Kasumi-1 (cell line): ENCODE measurements at regions not wholly inside any gene's neighbourhood (a gene's known extent, or its start where the extent isn't known, plus 50 kb on each side); places are given as distances from the start of the nearest gene placed in this dataset.
A peak's percentile ranks its signal among the peaks of the same experiment; 100 is the strongest.

Source experiments
- DNase-seq, 2 experiments: peaks; one replicate each; lab custom pipeline; 2025; lab: John Stamatoyannopoulos, UW

DNA sequence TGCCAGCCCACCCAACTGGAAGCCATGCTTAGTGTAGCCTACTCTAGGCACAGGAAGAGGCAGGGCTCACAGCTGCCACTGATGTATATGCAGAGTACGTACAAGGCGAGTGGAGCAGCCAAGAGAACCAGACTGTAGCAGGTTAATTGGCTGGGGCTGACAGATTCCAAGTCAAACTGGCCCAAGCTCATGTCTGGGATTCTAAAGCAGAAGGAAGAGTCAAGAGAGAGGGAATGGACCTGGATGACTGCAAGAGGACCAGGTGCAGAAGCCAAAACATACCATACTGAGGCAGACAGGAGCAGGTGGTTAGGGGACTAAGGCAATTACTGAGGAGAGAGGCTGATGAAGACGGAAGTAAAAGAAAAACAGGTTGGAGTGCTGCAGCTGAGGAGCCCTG lies 51.3 kb upstream of the LRRN2 start:
- DNase-seq: no peak

DNA sequence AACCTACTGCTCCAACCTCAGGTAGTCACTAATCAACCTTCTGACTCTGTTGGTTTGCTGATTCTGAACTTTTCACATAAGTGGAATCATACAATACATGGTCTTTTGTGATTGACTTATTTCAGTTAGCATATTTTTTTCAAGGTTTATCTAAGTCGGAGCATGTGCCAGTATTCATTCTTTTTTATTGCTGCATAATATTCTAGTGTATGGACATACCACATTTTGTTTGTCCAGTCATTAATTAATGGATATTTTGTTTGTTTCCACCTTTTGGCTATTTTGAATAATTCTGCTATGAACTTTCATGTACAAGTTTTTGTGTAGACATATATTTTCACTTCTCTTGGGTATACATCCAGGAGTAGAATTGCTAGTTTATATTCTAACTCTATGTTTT lies 53.0 kb upstream of the LRRN2 start:
- no peak for DNase-seq

DNA sequence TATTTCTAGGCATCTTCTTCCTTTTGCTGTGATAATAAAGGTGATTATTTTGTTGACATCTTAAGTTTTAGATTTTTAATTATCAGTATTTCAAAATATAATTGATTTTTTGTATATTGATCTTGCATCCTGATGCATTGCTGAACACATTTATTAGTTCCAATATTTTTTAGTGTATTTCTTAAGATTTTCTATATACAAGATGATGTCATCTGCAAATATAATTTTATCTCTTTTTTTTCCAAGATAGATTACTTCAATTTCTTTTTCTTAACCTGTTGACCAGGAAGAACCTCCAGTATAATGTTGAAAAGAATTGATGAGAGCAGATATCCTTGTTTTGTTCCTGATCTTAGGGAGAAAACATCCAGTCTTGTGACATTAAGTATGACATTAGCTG lies 54.8 kb upstream of the LRRN2 start:
- DNase-seq: no peak

DNA sequence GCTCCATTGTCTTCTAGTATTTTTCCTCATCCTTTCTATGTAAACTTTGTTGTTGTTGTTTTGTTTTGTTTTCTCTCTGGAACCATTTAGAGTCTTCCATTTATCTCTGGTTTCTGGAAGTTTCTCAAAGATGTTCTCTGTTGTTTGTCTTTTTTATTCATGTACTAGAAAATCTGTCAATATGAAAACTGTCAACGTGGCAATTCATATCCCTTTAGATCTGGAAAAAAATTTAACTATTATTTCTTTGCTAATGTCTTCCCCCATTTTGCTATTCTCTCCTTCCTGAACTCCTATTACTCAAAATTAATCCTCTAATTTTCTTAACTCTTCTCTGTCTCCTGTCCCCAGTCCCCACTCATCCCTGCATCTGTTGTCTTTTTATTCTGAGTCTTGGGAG lies 55.9 kb upstream of the LRRN2 start:
- DNase-seq: no peak

DNA sequence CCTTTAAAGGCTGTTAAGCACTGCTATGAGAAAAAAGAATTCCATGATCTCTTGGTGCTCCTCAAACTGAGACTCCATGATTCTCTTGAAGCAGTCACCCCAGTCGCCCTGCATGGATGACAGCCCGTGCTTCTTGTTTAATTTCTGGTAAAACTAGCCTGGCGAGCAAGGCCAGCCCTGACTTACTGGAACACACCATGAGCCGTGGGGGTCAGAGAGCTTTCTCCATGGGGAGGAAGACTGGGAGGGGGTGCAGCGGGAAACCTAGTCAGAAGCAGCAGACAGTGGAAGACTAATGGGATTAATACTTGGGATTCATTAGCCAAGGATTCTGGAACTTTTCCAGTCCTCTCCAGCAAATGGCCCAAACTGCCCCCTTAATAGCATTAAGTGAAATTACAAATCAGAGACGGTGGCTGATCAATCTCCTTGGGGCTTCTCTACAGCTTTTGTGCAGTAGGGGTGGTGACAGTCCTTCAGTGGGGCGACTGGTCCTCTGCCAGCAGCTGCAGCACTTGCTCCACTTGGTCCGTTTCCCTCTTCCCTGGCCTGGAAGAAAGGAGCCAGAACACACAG lies 57.2 kb upstream of the LRRN2 start:
- DNase-seq: no peak

DNA sequence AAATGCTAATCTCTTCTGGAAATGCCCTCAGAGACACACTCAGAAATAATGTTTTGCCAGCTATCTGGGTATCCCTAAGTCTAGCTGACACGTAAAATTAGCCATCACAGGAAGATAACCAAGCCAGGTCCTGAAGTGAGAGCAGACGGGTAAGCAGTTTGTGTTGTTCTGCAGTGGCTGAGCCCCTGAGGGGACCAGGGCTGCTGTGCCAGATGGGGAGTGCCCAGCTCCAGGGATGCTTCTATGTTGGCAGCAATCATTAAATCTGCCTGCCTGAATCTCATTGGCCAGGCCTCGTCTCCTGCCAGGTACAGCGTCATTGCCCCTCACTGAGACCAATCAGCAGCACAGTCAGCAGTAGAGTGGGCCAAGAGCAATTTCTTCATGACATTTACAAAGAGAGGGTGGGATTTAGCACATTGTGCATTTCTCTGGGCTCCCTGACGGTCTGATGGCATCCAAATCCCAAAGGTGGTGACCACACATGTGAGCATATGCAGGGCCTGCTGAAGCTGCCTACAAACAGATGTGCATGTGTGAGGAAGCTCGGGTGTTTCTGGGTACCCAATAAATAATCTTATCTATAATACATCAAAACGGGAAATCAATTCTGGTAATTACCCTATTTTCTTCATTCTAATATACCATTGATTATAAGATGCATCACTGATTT lies 58.7 kb upstream of the LRRN2 start:
- no peak for DNase-seq

DNA sequence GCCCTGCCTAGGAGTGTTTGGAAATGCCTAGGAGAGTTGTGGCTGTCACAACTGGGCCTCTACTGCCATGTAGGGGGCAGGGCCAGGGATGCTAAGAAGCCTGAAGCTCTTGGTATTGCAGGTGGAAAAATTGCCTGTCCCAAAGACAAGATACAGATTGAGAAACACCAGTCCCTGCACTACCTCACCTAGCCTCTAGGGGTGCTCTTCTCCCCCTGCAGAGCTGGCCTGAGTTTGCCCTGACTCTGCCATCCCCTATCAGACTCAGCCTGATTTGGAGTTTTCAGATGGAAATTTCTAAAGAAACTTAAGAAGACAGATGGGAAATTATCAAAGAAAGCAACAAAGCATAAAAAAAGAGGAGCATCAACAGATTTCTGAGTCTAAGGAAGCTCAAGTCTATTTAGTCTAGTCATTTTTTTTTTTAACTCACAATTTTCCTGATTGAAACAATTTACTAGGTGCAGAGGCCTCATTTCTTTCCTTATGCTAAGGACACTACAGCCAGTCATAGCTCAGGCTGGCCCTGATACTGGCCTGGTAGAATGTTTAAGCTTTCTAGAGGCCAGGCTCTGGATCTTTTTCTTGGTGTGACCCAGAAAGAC lies 61.4 kb upstream of the LRRN2 start:
- peak; percentile 56 to 58 for DNase-seq

DNA sequence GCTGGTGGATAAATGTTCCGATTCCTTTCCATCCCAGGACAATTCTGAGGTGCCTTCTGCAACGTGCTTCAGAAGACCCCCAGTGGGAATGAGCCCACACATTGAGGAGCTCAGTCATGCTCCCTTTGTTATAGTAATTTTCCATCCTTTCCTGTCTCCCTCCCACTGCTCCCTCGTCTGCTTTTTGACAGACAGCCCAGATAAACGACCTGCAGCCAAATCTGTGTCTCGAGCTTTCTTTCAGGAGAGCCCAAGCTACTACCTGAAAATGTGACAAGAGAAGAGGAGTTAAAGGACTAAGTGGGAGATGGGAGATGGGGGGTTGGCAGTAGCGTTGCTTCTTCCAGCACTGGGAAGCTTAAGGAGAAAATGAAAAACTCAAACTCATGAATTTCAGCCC lies 65.9 kb upstream of the LRRN2 start:
- no peak for DNase-seq

DNA sequence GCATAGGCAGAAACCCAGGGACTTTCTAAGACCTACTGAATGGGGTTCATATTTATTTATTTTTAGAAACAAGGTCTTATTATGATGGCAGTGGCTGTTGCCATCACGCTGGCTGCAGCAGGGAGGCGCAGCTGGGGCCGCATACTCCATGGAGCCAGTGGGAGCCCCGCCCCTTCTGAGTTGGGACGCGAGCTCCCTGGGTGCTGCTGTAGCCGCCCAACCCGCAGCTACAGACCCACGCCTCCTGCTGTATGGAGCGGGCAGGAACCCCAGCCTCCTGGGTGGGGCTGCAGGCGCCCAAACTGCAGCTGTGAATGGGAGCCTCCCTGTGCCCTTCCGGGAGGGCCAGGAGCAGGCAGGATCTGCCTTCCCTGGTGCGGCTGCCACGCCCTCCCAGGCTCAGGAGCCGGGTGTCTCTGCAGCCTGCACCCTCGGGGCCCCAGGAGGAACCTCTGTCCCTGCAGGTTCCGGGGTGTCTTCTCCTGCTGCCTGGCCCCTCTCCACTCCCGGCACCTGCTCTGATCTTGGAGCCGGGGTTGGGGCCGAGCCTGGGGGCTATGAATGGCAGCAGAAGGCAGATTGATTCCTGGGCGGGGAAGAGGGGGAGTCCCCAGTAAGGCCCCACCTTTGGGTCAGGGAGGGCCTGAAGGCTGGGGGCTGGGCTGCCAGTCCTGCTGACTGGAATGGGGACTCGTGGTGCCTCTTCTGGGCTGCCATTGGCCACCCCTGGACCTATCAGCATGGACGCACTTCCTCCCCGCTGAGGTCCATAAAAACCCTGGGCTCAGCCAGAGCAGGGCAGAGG lies 66.5 kb upstream of the LRRN2 start:
- no peak for DNase-seq

DNA sequence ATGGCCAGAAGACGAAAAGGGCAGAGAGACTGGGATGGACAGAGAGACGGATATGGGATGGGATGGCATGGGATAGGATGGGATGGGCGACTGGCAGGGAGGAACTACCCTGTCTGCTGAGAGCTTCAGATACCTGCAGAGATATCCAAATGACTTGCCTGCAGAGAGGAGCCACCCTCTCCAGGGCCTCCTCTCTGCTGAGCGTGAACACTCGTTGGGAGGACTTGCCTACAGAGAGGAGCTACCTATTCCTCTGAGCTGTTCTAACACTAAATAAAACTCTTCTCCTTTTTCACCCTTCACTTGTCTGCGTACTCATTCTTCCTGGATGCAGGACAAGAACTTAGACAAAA lies 67.1 kb upstream of the LRRN2 start:
- no peak for DNase-seq

DNA sequence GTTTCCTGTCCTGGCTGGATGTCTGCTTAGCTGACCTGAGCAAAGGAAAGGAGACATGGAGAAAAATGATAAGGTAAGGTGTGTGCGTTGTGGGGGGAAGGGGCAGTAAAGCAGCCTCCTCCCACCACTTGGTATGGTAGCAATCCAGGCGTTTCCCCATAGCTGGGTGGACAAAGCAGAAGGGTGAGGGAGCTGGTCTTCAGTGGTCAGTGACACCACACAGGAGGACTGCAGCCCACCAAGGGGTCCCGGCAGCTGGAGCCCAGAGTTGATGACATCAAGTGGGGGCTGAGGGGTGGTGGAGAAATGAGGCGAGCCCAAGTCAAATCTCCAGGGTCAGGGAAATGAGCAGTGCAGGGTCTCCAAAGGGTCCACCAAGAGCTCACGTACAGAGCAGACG lies 69.3 kb upstream of the LRRN2 start:
- no peak for DNase-seq

DNA sequence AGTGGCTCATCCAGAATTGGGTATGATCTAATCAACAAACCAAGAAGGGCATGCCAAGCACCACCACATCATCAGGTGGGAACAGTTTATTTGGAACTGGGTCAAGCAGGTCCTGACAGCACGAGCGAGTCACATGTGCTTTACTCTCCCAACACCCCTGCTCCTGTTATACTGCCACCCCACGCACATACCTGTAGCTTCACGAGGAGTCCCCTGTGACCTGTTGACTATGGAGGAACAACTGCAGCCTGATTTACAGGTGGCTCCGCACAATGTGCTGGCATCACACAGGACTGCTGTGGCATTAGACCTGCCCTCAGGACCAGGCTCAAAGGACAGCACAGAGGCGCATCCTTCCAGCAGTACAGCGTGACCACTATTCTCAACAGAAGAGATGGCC lies 70.8 kb upstream of the LRRN2 start:
- no peak for DNase-seq

DNA sequence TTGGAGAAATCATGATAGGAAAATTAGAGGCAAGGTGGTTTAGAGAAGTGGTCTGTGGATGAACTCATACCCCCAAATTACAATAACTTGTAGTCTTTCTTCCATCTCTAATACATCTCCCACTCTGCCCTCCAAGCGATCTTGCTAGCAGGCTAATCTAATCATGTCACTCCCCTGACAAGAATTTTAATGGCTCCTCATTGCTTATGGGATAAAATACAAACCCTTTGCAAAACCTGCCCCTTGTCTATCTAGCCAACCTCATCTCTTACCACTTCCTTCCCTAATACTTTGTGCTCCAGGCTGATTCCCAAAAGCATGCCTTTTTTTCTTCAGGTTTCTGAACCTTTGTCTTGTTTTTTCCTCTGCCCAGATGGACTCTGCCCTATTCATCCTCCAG lies 71.3 kb upstream of the LRRN2 start:
- no peak for DNase-seq

DNA sequence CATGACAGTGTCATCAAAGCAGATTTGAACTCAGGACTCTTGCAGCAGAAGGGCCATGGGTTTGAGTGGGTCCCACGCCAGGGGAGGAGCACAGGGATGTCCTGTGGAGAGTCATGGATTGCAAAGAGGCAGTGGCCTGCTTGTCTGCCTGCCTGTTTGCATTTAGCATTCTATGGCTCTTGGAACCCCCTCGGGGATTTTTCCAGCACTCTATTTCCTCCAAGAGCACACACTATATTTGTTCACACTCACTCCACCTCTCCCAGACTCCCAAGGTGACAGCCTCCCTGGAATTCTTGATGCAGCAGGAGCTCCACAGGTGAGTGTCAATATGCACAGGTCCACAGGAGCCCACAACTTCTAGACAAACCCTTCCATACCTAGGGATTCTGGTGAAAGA lies 73.1 kb upstream of the LRRN2 start:
- DNase-seq: no peak

DNA sequence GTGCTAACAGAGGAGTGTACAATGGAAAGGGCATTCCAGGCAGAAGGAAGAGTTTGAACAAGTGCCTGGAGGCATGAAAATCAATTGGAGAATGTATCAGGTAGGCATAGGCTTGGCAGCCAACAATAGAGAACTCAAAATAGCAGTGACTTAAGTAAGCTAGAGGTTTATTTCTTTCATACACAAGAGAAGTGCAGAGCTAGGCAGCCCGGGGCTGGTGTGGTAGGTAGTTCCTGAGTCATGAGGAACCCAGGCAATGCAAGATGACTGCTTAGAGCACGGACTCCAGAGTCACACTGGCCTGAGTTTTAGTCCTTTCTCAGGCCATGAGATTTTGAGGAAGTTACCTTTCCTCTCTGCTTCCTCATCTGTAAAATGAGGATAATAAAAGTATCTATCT lies 74.8 kb upstream of the LRRN2 start:
- DNase-seq: no peak

DNA sequence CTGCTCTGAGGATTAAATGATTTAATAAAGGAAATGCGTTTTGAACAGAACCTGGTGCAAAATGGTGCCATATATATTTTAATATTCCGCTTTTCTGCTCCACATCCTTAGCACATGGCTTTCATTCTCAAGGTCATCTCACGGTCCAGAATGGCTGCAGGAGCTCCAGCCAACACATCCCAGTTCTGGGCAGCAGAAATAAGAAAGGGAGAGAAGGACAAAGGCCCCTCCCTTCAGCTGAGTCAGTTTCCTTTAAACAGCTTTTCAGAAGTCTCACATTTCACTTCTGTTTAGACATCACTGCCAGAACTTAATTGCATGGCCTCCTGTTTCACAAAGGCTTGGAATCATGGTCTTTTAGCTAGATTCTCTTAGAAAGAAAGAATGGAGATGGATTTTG lies 75.2 kb upstream of the LRRN2 start:
- DNase-seq: no peak

DNA sequence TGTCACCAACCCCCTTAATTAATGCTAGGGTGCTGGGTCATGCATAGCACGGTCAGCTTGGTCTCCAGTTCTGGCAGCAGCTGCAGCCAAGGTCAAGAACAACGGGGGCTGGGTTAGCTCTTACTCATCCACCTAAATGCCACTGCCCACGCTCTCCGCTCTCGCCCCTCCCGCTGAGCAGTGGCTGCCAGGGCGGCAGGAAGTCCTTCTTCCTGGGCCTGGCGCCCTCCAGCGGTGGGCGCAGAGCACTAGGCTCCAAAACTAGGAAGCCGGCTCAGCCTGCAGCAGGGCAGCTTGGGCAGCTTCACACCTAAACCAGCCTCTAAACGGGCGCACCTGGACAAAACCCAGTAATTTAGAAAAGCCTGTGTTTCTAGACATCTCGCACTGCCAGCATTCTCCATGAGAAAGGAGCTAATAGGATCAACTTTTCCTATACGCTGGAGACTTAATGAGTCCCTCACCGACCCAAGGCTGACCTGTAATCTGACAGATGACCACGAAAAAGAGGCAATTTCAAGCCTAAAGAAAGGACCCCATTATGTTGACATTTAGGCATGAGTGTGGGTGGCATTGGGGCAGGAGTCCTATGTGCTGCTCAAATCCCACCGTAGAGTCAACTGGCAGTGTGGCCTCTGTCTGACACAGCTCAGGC lies 78.4 kb upstream of the LRRN2 start:
- peak; percentile 5 to 36 for DNase-seq

DNA sequence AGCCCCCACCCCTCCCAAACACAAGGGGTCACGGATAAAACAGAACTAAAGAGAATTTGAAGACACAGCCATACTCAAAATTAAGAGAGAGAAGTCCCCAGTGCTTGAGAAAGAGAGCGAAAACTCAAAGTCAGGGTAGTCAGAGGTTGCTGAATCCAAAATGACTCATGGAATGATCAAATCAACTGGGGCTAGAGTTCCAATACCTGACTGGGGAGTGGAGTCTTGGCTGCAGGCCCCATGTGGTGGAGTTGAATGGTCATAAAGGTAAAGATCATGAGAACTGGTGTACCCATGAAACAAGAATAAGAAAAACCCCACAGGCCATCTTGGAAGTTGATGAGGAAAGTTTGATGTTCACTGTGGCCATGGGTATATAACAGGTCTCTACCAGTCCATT lies 84.5 kb upstream of the LRRN2 start:
- DNase-seq: no peak

DNA sequence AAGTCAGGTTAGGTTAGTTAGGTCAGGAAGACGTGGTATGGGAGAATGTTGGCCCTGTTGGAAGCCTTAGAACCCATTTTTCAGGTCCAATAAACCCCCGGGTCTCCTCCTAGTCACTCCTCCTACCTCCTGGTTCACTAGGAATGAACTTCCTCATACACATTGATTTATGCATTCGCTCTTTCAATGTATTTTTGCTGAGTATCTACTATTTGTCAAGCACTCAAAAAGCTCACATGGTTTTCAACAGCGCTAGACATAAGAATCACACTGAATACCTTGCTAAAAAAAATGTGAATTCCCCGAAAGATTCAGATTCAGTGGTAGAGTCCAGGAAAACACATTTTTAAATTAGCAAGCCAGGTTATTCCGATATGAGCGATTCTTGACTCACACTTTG lies 85.8 kb upstream of the LRRN2 start:
- DNase-seq: no peak

DNA sequence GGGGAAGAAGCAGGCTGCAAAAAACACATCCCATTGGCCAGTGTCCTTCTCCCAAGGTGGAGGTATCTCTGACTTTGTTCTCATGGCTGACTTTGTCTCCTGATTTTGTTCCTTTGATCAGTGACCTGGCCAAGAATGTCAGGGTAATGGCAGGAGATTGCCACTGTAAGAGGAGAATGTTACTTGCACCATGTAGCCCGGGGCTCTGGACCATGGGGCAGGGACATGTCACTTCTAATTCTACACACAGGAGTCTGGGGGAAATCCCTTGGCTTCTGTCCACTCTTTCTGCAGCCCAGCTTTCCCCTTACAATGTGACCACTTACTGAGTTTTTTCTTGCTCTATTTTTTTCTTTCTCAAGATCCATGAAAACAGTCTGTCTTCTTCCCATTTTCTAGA lies 87.7 kb upstream of the LRRN2 start:
- DNase-seq: no peak

DNA sequence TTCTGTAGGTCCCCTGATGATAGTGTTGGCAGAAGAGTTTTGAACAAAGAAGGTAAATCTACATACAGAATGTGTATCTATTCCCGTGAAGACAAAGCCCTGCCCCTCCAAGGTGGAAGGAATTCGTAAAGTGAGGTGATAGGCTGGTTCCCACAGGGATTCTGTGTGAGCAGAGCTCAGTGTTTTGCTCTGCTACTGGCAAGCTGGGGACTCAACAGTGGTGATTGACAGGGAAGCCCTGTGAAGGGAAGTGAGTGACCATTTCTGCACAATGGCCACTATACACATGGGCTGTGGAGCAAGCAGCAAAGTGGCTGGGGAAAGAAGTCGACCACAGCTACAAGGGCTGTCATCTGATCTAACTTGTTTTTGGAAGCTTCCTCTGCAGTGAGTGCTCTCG lies 90.0 kb upstream of the LRRN2 start:
- DNase-seq: no peak

DNA sequence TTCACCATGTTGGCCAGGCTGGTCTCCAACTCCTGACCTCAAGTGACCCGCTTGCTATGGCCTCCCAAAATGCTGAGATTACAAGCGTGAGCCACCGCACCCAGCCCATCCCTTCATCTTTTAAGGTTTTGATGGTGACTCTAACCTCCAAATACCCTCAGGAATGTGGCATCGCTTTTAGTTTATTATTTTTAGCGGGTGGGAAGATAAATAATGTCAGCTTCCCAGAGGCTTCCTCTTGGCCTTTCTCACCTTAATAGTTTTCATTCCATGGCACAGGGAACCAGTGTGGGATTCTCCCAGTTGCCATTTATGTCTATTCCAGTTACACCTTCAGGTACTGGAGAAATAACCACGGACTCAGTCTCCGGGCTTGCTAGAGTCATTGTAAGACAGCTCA lies 92.1 kb upstream of the LRRN2 start:
- DNase-seq: no peak

DNA sequence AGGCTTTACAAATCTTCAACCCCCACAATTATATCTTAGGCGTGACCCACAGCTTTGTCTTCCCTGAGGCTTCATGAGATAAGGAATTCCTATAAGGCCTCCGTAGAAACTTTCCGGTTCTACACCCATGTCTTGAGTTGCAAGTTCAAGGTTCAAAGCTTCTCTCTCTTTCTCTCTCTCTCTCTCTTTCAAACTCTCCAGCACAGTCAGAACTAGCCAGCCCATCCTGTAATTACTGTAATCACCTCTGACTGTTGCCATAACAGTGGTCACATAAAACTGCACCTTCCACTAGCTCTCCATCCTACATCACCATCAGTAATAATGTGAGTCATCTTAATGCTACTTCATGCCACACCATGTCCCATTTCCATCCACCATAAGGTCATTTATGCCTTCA lies 90.0 kb upstream of the NFASC start:
- DNase-seq: no peak
